ENCODE measurements at regions not wholly inside any gene's neighbourhood (a gene's known extent, or its start where the extent isn't known, plus 50 kb on each side); places are given as distances from the start of the nearest gene placed in this dataset.
"Not testable (repeated sequence)": the region's sequence is repeated elsewhere in the genome, so short reads cannot be mapped to it uniquely, and the experiment has no call there.

GRCh38 chrX:25503826-25504225 is 488.1 kb upstream of the ARX start:
- no peak for DNase-seq

DNA sequence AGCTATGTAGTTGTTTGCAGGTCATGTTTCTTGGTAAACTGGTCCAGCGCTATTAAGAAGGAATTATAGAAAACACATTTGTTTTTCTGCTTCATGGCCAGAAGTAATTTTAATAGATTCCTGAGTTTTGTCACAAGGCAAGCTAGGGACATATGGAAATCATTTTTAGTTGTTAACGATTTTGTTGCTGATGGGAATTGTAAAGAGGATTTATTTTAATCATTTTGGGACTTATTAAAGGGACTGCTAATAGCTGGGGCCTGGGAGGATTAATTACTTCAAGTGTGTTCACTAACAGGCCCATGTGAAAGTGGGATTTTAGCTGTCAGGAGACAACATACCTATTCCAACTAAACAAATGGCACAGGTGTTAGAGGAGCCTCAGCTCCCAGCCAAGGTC is 492.0 kb upstream of the ARX start:
- DNase-seq, result no peak

- no peak for DNase-seq
Observed at GRCh38 chrX:25519258-25519657, 503.5 kb upstream of the ARX start.

- DNase-seq, result not testable (repeated sequence)
Observed at GRCh38 chrX:25522443-25523010, 506.8 kb upstream of the ARX start.

GRCh38 chrX:25523574-25524540 is 508.1 kb upstream of the ARX start:
- DNase-seq, result no peak

GRCh38 chrX:25527156-25527555 is 511.4 kb upstream of the ARX start:
- no peak for DNase-seq

DNA sequence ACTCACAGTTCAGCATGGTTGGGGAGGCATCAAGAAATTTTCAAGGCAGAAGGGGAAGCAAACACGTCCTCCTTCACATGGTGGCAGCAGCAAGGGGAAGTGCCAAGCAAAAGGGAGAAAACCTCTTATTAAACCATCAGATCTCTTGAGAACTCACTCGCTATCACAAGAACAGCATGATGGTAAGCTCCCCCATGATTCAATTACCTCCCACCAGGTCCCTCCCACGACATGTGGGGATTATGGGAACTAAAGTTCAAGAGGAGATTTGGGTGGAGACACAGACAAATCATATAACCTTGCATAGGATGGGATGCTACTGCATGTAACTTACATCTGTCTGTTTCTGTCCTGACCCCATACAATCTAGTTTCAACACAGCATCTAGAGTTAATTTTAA is 511.8 kb upstream of the ARX start:
- no peak for DNase-seq

- no peak for DNase-seq
Observed at GRCh38 chrX:25531096-25531495, 515.3 kb upstream of the ARX start.

GRCh38 chrX:25534091-25534490 is 518.3 kb upstream of the ARX start:
- no peak for DNase-seq

GRCh38 chrX:25536307-25536970 is 520.7 kb upstream of the ARX start:
- no peak for DNase-seq

- no peak for DNase-seq
Observed at GRCh38 chrX:25537699-25538098, 521.9 kb upstream of the ARX start.

DNA sequence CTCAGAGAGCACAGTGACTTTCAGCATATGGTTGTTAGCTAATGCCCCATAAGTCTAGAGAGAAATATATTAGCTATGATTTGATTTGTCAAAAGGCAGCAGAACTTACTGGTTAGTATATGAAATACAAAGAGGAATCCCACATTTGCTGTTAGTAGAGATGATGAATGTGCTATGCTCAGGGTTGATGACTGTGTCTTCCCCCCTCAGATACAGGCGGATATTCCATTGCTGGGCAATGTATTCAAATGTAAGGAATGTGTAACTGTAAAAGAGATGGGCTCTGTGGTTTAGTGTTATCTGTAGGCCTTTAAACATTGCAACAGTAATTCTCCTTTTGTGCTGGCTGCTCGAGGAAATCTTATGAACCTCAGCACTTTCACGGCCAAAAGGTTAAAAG is 528.9 kb upstream of the ARX start:
- no peak for DNase-seq

DNA sequence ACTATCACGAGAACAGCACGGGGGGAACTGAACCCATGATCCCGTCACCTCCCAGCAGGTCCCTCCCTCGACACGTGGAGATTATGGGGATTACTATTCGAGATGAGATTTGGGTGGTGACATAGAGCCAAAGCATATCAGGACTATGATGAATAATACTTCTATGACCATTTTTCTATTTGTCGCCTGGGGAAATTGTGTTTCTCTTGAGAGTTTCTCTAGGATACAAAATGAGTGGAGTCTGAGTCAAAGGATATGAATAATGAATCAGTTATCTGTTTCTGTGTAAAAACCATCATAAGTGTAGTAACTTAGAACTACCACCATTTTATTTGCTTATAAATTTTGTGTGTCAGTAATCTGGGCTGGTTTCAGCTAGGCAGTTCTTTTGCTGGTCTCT is 533.0 kb upstream of the ARX start:
- no peak for DNase-seq

DNA sequence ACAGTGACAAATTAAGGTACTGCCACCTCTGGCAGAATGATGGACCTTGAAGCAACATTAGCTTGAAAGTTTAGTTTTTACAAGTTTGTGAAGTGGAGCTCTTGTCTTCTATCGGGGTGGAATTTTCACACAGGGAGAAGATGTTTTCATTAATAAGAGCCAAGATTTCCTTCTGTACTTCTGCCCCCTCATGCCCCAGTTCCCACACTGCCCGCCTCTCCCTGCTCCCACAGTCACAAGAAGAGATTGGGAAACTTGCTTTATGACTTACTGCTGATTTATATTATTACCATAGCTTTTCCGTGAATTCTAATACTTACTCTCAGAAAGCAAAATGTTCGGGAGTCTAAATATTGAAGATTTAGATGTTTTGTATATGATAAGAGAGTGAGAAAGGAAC is 539.8 kb upstream of the ARX start:
- DNase-seq, result no peak

DNA sequence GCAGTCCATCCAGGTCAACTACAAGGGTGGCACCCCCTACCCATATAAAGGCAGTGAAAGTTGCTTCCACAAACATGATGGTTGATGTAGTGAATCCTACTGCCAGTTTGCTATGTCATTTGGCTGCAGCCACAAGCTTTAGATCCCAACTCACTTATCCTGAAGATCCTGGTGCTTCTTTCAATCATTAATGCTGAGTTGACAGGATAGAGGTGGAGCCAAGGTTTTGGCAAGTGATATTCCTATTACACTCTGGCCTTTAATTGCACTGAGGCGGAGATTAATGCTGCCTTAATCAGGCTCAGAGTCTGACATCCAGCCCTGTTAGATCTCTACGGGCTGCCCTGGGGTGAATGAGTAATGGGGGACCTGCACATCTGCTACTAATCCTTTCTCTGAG is 542.4 kb upstream of the ARX start:
- no peak for DNase-seq

- DNase-seq, result no peak
Observed at GRCh38 chrX:25561190-25561589, 545.4 kb upstream of the ARX start.

GRCh38 chrX:25573631-25574030 is 557.9 kb upstream of the ARX start:
- DNase-seq, result no peak

DNA sequence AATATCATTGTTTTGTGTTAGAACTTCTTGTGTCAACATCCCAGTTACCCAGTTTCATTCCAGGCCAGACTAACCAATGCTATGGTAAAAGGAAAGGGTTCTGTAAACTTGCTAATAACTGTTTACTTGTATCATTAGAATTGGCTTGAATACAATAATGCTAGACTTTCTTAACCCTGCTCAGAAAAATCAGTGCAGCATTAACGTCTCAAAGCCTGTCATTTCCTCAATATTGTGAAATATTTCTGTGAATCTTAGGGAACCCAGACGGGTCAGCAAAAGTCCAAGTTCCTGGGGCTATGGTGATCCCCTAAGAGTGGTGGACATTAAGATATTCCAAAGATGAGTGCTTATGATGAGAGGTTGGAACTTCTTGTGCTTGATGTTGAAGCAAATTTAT is 541.2 kb upstream of the MAGEB18 start:
- no peak for DNase-seq

DNA sequence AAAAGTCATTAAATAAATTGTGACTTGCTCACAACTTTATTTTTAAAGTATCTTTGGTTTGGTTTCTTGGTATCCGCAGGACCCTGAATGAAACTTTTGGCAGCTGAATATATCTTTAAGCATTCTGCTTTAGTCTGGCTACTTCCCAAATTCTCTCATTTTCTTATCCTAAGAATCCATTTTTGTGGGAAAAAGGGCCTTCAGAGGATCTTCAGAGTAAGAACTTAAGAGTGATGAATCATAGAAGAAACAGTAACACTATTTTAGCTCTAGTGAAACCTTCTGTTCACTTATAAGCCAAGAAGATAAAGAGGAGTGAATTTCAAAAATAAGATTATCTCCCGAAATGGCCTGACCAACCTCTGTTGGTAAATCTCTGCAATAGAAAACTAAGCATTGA is 540.6 kb upstream of the MAGEB18 start:
- no peak for DNase-seq

- no peak for DNase-seq
Observed at GRCh38 chrX:25599061-25599460, 539.1 kb upstream of the MAGEB18 start.

- no peak for DNase-seq
Observed at GRCh38 chrX:25600776-25601175, 537.4 kb upstream of the MAGEB18 start.

- no peak for DNase-seq
Observed at GRCh38 chrX:25601323-25601722, 536.8 kb upstream of the MAGEB18 start.

- DNase-seq, result no peak
Observed at GRCh38 chrX:25618248-25618647, 519.9 kb upstream of the MAGEB18 start.

DNA sequence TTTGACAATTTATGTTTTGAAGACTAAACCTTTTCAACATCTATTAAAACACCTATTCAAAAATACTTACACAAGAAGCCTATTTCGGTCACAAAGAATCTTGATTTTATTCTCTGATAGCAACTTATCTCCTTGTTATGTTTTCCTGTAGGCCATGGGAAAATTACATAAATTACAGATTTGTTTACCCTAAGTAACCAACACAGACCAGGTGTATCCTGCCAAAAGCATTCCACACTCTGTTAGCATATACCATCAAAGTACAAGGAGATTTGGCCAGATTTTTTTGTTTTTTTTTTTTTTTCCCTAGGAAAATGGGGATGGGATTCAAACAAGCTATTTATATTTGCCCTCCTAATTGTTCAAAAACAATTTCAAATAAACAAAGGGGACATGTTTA is 497.9 kb upstream of the MAGEB18 start:
- DNase-seq, result no peak

Data from stimulated activated CD8-positive, alpha-beta memory T cell treated with anti-CD3 and anti-CD28 coated beads, Interleukin-4, amount 100 ng/mL, for 48 hours (primary cell).